HG02588 (cell line): ENCODE measurements at regions not wholly inside any gene's neighbourhood (a gene's known extent, or its start where the extent isn't known, plus 50 kb on each side); places are given as distances from the start of the nearest gene placed in this dataset.
"Not testable (repeated sequence)": the region's sequence is repeated elsewhere in the genome, so short reads cannot be mapped to it uniquely, and the experiment has no call there.

Experiments
- ATAC-seq: cut with Tn5 transposase; IDR thresholded peaks from one replicate; pipeline ENCODE4 v1.9.1; 2021; ENCODE audit warnings: mild to moderate bottlenecking, moderate library complexity; ENCODE audit not compliant: unreplicated experiment

DNA sequence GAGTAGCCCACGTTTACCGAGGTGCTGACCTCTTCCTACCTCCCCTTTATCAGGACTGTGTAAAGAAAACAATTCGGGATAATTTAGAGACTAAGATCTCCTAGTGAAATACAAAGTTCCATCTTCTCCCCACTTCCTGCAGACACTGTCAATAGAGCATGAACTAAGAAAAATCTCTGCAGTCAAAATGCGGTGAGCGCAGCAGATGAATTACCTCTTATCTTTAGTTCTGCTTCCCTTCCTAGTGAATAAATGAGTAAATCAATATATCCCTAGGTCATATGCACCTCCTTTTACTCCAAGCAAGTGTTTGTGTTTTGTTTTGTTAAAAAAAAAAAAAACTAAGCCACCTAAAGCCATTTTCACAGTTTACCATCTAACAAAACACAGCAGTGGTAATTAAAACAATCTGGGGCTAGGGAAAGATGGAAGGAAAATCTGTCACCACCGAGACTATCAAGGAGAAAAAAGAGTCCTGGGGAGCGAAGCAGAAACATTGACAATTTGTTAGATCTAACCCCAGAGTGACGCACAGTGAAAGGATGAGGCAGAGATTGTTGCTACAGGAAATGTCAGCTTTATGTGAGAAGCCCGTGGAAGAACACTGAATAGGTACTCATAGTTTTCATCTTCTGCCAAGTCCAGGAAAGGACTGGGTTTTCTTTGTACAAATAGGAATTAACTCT lies 159.4 kb upstream of the SPTLC3 start:
- no peak for ATAC-seq

DNA sequence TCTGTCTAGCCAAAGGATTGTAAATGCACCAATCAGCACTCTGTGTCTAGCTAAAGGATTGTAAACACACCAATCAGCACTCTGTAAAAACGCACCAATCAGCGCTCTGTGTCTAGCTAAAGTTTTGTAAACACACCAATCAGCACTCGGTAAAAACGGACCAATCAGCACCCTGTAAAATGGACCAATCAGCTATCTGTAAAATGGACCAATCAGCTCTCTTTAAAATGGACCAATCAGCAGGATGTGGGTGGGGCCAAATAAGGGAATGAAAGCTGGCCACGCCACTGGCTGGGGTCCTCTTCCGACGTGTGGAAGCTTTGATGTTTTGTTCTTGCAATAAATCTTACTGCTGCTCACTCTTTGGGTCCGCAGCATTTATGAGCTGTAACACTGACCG lies 151.1 kb upstream of the SPTLC3 start:
- not testable (repeated sequence) for ATAC-seq

DNA sequence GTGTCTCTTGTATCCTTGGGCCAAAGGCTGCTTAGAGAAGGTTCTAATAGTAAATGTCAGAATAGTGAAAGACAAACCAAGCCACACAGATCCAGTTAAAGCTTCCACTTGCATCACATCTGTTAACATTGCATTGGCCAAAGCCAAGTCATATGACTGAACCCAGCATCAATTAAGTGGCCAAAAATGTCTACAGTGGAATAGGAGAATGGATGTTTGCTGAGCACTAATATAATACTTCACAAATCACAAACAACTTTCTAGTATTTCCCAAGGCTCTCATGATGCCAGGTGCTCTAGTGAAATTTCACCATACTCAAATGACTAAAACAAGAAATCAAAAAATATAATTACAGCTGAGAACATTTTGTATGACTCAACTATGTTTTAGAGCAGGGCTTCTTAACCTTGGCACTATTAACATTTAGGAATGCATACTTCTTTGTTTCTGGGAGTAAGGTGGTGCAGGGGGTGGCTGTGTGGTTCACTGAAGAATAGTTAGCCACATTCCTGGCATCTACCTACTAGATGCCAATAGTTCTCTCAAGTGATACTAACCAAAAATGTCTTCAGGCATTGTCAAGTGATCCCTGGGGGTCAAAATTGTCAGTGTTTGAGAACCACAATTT lies 148.0 kb upstream of the SPTLC3 start:
- ATAC-seq: no peak

DNA sequence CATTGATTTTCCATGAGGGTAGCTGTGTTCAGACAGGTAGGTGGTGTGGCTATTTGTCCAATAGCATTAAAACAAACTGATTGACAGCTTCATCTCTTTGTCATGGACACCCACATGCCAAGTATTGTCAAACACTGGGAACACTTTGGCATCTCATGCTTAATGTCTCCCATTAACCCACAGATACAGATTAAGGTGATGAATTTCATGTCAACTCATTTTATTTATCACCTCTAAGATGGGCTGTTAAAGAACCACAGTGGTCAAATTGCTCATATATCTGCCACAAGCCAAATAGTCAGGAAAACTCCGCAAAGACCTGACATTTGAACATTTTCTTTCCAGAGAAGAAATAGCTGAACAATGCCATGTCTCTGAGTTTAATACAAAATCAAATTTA lies 139.1 kb upstream of the SPTLC3 start:
- ATAC-seq: no peak

DNA sequence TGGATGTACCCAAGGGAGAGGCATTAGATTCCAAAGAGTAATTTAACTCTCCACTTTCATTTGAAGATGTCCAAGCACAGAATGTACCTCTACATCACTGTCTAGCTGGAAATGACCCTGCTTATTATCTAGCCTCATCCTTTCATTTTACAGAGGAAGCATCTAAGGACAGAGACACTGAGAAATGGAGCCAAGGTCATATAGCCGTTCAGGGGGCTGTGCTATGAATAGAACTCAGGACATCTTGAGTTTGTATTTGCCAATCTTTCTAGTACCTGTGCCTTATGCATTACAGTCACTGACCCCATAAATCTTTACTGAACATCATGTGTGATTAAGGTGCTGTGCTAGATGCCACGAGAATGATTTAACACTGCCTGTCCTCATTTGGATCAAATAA lies 138.2 kb upstream of the SPTLC3 start:
- no peak for ATAC-seq

DNA sequence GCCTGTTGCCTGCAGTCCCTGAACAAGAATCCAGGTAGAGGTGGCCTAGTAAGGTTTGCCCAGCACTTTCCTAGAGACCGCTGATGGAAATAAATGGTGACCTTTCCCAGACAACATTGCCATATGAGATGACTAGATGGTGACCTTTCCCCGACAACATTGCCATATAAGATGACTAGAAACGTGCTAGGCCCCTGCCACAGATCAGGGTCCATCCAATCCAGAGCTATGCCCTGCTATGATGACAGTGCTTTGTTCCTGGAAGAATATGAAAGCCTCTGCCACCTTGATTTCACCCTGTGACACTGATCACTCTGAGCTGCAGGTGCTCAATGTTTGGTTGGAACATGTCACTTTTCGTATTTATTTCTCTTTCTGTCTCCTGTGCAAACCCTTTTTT lies 133.8 kb upstream of the SPTLC3 start:
- ATAC-seq: no peak

DNA sequence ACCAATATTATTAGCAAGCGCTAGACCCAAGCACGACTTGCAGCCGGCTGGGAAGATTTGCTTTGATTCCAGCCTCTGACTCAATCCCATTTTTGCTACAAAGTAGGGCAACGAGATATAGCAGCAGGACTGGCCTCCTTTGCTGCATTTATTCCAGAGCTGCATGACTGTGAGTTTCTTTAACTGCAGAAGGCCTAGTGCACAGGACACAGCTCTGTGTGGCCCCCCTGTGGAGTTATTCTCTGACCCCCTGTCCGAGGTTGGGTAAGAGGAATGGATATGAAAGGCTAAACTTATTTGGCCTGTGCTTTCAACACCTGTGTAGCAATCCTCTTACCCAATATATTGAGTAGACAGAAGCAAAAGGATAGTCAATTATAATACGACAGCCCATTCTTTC lies 133.3 kb upstream of the SPTLC3 start:
- no peak for ATAC-seq

DNA sequence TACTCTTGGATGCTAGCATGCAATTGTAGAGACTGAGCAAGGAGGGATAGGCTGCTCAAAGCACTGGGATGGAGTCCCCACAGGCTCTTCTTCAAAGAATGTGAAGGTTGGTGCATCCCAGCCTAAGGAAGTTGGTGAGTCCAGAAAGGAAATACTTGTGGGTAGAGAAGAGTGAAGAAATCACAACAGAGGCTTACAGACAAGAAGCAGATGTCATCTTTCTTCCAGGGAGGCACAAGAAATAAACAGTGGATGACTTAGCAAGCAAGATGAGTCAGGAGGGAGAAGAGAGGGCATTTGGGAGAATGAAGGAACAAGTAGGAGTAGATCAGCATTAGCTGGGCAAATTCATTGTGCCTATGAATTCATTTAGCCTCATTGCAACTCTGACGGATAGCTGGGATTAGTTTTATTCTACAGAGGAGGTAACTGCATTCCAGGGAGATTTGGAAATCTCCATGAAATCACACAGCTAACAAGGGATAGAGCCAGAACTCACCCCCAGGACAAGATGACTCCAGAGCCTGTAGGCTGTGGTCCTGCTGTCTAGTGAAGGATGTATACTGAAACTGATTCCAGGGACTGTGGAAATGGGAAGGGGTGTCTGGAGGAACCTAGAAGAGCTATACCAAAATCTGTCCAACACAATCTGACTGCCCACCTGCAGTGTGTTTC lies 125.8 kb upstream of the SPTLC3 start:
- no peak for ATAC-seq

DNA sequence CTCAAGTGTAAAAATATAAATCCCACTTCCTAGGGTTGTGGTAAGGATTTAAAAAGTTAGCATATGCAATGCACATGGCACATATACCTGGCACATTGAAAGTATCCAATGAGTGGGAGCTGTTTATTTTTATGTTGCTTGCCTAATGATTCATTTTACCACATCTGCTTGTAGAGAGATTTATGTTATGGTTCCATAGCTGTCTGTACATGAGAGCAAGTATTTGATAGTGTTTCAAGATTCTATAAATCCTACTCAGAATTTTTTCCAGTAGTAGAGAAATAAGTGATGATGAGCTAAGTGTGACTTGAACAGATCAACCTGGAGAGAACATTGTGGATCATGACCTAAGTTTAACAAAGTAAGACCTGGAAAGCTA lies 125.3 kb upstream of the SPTLC3 start:
- no peak for ATAC-seq

DNA sequence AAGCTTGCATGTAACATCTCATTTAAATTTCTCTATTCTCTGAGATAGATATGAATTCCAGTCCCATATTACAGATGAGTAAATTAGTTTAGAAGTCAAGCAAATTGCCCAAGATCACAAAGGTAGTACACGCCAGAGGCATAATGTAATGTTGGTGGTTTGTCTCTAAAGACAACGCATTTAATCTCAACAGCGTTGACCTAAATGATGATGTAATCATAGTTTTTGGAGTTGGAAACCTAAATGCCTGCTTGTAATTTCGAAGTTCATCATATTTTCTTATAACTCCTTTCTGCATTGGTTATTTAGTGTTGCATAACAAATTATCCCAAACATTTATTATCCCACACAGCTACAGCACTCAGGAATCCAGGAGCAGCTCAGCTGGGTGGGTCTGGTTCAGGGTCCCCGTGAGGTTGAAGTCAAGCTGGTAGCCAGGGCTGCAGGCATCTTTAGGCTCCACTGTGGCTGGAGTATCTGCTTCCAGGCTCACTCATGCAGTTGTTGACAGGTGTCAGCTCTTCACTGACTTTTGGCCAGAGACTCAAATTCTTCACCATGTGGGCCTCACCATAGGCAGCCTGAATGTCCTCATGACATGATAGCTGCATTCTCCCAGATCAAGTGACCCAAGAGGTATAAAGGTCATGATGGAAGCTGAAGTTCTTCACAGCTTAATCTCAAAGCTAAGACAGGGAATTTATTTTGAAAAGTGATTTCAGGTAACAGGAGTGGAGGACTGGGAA lies 122.0 kb upstream of the SPTLC3 start:
- no peak for ATAC-seq

DNA sequence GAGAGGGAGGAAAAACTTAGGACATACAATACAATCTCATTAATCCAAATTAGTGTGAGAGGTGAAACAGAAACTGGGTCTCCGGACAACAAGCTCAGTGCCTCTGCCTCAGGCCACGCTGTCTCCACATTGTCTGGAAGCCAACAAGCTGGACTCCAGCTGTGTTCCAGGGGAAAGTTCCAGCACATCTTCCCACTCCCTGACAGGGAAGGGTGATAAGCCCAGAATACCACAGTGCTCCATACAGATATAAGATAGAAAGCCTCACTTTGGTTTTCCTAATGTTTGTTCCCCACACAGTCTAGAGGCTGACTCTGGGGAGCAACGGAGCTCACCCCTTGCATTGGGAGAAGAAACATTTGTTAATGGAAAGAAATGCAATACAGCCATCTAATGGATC lies 117.1 kb upstream of the SPTLC3 start:
- ATAC-seq: no peak

DNA sequence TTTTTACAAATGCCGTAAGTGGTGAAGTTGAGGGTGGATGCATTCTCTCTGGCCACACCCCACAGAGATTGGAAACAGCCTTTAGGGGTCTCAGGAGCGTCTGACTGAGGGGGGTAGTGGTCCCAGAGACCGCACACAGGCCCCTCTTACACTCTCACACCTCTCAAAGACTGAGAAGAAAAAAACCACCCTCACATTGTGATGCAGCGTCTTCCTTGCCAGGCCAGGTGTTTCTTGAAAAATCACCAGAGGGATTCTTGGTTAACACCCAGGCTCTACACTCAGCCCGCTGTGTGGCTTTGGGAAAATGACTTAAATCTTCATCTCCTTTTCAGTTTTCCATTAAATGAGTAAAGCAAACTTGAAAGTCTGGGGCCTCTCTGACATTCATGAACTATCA lies 115.8 kb upstream of the SPTLC3 start:
- no peak for ATAC-seq

DNA sequence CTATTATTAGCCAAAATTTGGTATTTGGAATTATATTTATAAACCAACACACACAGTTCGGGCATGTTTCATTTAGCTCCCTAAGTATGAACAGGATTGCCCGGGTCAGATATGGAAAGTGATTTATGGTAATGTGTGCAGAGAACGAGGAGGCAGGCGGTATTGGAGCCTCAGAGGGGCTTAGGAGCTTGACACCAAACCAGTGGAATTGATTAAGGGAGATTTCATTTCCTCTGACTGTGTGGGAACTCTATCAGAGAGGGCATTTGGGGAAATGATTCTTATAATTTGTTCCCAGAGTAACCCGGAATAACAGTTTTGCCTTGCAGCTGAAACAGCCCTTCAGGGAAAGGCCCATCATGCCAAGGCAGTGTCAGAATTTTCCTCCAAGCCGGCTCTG lies 115.1 kb upstream of the SPTLC3 start:
- ATAC-seq: no peak

DNA sequence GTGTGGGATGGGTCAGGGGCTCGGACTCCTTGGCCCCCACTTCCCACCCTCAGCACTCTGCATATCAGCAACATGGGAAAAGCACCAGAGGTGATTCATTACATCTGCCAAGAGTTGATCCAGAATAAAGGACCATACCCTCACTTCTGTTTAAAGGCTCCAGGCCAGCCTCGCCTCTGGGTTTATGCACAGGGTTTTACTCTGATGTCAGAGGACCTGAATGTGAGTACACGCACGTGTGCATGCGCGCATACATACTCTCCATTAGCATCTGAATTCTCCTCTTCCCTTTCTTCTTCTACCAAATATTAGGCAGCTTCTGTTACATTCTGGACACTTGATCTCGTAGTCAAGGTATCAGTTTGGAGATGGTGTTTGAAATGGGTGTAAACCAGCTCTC lies 114.7 kb upstream of the SPTLC3 start:
- no peak for ATAC-seq

DNA sequence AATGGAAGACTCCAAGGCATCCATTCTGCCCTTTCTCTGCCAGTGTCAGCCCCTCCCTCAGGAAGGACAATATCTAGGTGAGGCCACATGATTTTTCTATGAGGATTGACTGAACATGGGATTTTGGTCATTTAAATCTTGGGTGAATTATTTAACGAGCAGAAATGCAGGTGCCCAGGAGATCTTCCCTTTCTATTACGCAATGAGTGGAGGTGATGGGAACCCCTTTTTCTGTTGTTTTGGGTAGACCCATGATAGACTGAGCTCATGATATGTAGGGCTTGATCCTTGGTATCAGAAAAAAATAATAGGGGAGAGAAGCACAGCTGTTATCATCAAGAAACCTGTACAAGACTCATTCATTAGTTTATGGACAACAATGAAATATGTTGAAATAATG lies 112.6 kb upstream of the SPTLC3 start:
- no peak for ATAC-seq

DNA sequence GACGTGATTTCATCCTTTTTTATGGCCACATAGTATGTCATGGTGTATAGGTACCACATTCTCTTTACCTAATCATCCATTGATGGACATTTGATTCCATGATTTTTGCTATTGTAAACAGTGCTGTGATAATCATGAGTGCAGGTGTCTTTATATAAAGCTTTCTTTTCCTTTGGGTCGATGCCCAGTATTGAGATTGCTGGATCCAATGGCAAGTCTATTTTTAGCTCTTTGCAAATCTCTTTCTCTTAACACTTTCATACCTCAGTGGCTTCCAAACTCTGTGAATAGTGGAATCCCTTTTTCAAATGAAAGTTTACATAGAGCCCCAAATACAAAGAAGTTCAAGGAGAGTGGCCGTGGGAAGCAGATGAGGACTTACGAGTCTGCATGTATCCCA lies 105.8 kb upstream of the SPTLC3 start:
- ATAC-seq: no peak

DNA sequence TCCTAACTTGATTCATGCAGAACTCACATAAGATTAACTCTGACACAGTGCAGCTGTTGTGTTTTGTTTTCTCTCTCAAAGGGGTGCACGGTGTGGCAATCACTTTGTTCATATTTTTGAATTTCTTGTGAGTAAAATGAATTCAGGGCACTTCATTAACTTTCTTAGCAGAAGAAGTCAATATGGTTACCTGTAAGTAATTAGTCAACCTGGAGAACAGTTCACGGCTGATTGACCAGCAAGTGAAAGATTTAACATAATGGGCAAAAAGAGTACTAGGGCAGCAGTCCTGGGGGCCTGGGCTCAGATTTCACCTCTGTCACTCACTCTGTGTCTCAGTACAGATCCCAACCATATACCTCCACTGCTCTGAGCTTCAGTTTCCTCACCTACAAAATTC lies 102.4 kb upstream of the SPTLC3 start:
- ATAC-seq: no peak

DNA sequence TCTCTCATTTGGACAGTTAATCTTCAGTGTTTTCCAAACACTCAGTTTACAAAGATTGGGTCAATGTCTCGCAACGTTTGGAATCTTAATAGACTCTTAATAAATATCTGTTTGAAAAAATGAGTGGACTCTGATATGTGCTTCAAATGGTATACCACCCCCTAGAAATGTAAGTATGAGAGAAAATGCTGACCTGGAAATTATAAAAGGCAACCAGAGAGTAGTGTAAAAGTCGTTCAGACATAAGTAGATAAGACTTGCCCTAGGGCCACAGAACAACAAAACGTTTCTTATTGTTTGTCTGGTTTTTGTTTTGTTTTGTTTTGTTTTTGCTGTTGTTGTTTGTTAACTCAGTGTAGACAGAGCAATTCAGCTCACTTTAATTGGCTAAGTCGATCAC lies 97.4 kb upstream of the SPTLC3 start:
- no peak for ATAC-seq

DNA sequence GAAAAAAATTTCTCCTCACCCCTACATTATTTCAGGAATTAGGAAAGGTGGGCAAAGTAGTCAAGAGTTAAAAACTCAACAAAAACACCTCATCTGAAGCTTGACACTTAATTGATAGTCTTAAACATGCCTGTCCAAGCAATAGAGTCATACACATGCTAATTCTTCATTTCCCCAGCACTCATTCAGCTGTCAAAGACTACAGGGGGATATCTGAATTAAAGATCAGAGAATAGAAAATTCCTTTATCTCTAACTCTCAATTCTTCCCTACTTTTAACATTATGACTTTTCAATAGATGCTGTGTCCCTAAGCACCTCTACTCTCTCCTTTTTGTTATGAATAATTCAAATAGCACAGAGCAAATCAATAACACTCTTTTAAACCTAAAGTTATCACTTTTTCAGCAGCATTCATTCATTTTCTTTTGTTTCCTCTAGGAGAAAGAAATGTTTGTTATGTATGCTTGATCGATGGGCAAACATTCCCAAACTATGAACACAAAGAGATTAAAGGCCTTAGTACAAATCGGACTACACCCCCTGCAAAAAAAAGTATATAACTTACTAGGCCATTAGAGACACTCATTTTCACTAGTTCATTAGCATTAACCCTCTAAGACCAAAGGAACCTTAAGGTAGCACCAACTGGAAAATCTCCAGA lies 94.9 kb upstream of the SPTLC3 start:
- ATAC-seq: no peak

DNA sequence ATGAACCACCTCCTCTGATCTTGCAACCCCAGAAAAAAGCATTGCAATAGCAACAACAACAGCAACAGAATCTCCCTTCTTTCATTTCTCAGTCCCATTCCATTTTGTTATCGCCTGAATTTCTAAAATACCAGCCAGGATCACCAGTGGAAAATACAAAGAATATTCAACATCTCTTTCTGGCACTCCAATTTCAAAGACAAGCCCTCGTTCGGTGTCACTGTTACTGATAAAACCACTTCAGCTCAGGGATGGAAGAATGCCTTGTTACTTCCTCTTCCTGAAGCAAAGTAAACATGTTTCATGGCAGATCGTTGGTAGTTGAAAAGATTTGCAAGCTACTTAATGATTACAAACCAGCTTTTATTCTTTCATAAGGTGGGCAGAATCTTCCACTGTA lies 94.0 kb upstream of the SPTLC3 start:
- ATAC-seq: no peak

DNA sequence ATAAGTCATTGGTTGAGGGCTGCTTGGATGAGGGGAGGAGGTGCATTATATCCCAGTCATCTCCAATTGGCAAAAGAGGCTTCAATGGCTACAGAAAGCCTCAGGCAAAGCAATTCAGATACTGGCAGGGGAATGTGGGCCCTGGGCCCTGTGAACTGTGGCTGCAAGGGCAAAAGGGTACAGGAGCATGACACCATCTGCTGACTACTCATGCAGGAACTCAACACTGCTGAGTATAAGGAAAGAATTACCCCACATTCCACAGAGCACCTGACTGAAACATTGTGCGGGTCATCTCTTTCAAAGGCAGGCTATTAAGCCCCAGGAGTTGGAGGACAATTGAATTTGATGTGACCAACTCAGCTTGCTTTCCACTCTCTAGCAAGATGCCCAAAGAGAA lies 92.1 kb upstream of the SPTLC3 start:
- ATAC-seq: no peak
